Activated CD8-positive, alpha-beta memory T cell treated with anti-CD3 and anti-CD28 coated beads for 1 hour (primary cell): ENCODE measurements at regions not wholly inside any gene's neighbourhood (a gene's known extent, or its start where the extent isn't known, plus 50 kb on each side); places are given as distances from the start of the nearest gene placed in this dataset.

Source experiments
- DNase-seq, 2 donors: peaks; one replicate each; pipeline ENCODE4 v3.0.0-alpha.2; 2020; ENCODE audit warnings: low read depth in 1 of 2; ENCODE audit errors: extremely low read depth in 1 of 2

- no peak for DNase-seq
These were observed 61.7 kb upstream of the PSD2 start for GRCh38 chr5:139733698-139734538.

DNA sequence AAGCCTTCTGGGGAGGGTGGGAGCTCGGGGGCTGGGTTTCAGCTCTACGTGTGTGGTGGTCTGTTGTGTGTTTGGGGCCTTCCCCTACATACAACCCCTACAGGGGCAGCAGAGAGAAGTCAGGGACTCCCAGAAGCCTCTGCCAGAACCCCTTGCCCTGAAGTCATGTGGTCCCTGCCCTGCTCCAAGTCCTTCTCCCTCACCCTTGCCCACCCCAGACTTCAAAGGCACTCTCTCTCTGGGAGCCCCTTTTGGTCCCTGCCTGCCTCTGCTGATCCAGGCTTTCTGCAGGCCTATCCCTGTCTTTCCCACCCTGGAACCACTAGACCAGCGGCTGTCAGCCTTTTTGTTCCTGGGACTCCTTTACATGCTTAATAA lies 61.1 kb upstream of the PSD2 start:
- DNase-seq, result no peak

DNA sequence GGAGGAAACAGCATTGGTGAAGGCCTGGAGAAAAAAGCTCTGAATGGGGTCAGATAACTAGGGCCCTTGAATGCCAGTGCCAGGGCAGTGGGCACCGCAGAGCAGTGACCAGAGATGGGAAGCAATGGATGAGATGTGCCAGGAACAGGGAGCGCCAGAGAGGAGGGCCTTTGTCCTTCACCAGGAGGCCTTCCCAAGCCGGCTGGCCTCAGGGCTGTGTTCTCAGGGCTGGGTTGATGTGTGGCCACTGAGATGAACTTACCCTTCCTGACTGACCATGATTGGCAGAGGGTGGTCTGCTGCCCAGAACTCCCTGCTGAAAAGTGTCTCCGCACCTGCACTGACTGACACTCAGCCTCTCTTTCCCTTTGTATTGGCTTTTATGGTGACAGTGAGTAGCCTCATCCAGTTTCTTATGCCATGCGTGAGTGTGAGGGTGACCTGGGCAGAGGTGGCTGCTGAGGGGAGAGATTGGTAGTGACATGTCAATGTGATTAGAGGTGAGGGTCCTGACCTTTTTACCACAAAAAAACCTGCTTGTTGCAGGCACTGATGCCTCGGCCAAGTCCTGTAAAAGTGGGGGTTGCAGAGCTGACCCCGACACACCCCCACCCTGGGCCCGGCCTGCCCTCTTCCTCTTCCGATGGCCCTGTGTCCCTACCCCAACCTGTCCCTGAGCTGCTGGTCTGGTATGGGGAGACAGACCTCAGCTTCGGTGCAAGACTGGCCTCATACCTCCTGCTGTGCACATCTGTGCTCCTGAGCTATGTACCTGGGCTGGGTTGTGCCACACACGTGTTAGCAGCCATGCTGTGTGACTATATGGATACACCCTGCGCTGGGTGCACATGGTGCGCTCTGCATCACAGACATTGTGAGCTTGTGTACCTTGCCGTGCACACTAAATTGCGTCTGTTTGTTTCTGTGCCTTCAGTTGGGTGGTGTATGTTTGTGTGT lies 57.1 kb upstream of the PSD2 start:
- no peak for DNase-seq

DNA sequence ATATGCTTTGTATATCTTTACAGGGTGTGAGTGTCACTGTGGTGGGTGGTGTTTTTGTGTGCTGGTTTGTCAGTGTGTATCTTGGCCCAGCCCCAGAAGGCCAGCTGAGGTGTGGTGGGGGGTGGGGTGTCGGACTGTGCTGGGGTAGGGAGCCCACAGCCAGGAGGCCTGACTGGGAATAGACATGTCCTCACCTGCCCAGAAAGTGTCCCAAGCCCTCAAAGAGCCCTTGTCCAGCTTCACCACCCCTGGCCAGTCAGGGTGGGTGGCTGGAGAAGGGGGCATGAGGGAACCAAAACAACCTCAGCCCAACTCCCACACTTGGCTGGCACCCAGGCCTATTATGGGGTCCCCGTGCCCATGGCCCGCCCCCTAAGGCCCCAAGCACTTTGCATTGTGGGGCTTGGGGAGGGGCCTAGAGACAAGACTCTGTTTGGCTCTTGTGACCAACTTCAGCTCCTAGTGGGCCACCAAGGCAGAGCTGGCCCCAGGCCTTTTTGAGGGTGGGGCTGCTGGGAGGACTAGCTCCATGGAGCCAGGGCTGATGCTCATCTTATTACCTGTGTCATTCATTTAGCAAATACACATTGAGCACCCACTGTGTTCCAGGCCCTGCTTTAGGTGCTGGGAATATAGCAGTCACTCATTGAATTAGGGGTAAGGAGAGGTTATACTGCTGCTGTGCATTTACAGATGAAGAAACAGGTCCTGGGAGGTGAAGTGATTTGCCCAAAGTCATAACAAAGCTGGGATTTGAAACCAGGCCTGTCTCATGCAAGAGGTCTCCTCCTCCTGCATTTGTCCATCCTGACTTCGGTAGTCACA lies 56.2 kb upstream of the PSD2 start:
- no peak for DNase-seq

GRCh38 chr5:139740138-139740991 lies 55.2 kb upstream of the PSD2 start:
- DNase-seq, result no peak

DNA sequence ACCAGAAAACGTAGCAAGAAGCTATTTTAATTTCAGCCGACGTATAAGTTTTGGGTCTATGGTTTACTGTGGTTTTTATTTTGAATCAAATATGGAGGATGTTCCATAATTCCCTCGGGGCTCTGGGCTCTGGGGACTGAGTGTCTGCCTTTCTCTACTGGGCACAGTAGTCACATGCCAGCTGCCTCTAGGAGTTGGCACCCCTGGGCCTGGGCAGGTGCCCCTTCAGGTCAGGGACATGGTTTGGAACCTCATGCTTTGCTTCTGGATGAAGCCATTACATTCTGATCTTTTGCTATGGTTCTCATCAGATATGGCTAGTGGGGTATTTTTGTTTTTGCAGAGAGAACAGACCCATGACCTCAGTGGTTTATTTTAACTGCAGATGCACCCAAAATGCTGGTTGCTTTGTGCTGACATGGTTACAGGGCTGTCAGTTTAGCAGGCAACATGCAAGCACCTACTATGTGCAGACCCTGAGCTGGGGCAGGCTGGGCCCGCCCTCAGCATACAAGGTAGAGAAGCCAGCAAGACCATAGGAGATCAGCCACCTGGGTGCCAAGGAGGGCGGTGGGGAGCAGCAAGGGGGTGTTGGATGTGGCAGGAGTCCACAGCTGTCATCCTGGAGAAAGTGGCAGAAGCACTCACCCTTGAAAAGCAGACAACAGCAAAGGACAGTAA lies 54.5 kb upstream of the PSD2 start:
- DNase-seq, result no peak

DNA sequence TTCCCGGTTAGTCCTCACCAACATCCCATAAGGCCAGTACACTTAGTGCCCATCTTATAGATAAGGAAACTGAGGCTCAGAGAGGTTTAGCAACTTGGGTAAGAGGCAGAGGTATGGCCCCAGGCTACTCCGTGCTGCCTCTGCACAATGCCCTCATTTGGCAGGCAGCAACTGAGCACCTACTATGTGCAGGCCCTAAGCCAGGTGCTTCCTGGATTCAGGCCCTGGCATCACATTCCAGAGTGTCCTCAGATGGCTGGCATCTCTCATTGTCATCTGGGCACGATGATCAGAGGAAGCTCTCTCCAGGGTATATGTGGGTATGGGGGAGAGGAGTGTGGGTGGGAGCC lies 53.8 kb upstream of the PSD2 start:
- no peak for DNase-seq

DNA sequence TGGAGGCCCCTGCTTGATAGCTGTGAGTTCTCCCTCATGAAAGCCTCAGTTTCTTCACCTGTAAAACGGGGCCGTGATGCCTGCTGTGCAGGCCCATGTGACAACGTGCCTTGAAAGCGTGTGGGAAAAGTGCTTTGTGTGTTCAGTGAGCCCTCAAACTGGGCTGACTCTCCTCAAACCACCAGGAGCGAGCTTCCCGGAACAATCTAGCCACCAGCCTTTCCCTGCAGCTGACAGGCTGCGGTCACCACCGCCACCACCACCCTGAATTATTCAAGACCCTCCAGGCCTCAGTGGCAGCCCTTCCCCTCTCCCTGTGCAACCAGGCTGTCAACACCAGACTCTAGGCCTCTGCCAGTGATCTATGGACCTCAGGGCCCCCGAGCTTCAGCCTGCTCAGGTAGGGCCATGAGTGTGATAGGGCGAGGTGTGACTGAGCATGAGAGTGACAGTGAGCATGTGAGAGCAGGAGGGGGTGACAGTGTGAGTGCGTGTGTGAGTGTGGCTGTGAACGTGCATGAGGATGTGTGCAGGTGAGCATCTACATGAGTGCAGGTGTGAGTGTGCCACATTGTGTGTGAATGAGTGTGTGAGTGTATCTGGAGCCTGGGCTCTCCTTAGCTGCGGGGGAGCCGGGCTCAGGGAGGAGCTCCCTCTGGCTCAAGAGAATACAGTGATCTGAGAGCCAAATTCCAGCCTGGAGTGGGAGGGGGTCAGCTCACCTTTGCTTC lies 53.3 kb upstream of the PSD2 start:
- no peak for DNase-seq

DNA sequence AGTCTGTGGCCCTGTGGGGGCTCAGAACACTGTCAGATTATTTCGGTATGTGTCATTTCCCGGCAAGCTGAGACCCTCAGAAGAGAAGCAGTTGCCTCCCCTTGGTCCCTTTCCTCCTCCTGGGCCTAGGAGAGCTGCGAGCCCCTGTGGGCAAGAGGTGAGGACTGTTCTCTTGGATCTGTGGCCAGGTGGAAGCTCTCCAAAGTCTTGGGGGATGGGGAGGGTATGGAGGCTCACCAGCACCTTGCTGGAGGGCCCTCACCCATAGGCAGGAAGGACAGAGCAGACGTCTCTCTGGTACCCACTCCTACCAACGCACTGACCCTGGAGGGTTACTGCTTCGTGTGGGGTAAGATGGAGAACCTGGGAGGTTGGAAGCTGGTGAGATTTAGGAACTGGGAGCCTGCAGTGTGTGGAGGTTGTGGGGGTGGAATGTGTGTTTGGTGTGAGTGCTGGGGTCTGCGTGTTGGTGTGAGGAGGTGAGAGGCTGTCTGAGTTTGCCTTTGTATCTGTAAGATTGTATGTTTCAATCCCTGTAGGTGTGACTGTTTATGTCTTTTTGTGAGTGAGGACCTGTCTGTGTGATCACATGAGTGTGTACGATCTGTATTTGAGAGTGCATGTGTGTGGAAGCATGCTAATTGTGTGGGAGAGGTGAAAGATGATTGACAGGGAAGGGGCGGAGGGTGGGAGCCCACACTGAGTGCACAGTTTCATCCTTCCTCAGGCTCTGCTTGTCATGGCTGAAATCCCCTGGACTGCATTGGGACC lies 52.4 kb upstream of the PSD2 start:
- no peak for DNase-seq

- DNase-seq, result no peak
These were observed 51.8 kb upstream of the PSD2 start for GRCh38 chr5:139743804-139744203.

- DNase-seq, result no peak
These were observed 51.0 kb upstream of the PSD2 start for GRCh38 chr5:139744471-139745131.

DNA sequence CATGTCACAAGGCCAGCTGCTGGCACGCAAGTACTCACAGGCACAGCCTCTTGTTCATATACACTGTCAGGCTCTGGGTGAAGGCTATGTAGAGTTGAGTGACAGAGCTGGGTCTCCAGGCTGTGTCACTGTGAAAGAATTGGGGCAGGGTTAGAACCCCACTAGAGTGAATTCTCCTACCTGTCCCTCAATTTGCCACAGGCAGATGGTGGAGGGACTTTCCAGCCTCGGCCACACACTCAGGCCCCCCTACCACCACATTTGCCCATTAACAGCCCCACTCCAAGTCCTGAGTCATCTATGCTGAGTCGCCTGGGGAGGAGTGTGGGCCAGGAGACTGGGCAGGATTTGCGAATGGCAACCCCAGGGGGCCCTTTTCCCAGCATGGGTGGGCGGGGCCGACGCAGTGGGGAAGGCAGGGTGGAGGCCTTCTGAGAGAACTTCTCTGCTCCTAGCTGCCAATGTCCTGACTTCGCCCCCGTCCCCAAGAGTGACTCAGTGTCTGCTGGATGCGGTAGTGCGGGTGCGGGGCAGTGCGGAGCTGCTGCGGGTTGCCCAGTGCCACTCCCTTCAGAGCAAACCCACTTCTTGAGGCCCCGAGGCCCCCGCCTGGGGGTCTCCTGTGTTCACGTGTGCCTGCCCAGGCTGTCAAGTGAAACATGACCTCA lies 50.3 kb upstream of the PSD2 start:
- no peak for DNase-seq

DNA sequence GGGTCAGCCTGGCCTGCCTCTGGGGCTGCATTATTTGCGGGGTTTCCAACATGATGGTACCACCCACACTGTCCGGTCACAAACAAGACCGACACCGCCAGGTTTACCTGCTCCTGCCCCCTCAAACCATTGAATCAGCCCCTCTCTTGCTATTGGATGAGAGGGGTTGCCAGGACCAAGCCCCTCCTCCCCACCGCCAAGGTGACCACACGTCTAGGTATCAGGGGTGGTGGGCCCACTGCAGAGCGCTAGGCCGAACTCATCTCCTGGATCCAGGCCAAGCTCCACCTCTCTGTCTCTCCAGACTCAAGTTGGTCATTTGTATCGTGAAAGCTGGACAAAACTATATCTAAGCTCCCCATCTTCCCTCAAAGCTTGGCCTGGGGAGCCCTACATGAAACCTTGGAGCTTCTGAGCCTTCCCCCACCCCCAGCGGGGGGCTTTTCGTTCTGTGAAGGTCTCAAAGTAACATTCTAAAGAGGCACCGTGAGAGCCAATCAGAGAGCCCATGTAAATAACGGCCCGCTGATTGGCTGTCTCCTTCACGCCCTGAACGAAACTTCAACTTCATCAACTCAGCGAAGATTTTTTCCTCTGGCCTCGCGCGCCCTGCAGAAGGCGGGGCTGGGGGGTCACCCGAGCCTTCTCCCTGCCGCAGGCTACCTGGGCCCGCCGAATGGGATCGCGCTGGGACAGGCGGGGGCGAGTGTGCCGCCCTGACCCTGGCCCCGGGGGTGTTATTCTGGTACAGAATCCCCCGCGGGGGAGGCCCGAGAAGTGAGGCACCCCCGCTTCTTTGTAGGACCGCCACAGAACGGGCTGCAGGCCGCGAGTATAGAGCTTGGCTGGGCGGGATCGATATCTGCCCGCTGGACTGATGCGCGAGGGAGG lies 49.6 kb upstream of the PSD2 start:
- peak; percentile 23 to 37 for DNase-seq
